Stimulated activated CD4-positive, alpha-beta T cell treated with anti-CD3 and anti-CD28 coated beads, Interleukin-15, amount 100 ng/mL, for 1 hour (primary cell): ENCODE measurements at regions not wholly inside any gene's neighbourhood (a gene's known extent, or its start where the extent isn't known, plus 50 kb on each side); places are given as distances from the start of the nearest gene placed in this dataset.
"Not testable (repeated sequence)": the region's sequence is repeated elsewhere in the genome, so short reads cannot be mapped to it uniquely, and the experiment has no call there.

Experiments
- DNase-seq, 2 donors: peaks; one replicate each; pipeline ENCODE4 v3.0.0-alpha.2; 2020; ENCODE audit warnings: low read depth in 1 of 2, low spot score in 1 of 2

- no peak for DNase-seq
Observed at GRCh38 chr1:10938741-10939417, 73.6 kb upstream of the TARDBP start.

- DNase-seq: peak in 1 of 2 donors; percentile 26
Observed at GRCh38 chr1:10939654-10940450, 72.6 kb upstream of the TARDBP start.

GRCh38 chr1:10940451-10940804 lies 72.0 kb upstream of the TARDBP start:
- DNase-seq: no peak

GRCh38 chr1:10940838-10941237 lies 71.6 kb upstream of the TARDBP start:
- DNase-seq: no peak

GRCh38 chr1:10941891-10942541 lies 70.4 kb upstream of the TARDBP start:
- peak; percentile 33 to 57 for DNase-seq

GRCh38 chr1:10942542-10942912 lies 69.9 kb upstream of the TARDBP start:
- no peak for DNase-seq

GRCh38 chr1:10943041-10943440 lies 69.4 kb upstream of the TARDBP start:
- no peak for DNase-seq

GRCh38 chr1:10943991-10944730 lies 68.3 kb upstream of the TARDBP start:
- no peak for DNase-seq

- no peak for DNase-seq
Observed at GRCh38 chr1:10945991-10946509, 66.4 kb upstream of the TARDBP start.

GRCh38 chr1:10947181-10947580 lies 65.3 kb upstream of the TARDBP start:
- no peak for DNase-seq

GRCh38 chr1:10947691-10948462 lies 64.6 kb upstream of the TARDBP start:
- DNase-seq: no peak

- no peak for DNase-seq
Observed at GRCh38 chr1:10948463-10948775, 64.0 kb upstream of the TARDBP start.

- no peak for DNase-seq
Observed at GRCh38 chr1:10950316-10951172, 61.9 kb upstream of the TARDBP start.

GRCh38 chr1:10951298-10951697 lies 61.2 kb upstream of the TARDBP start:
- DNase-seq: not testable (repeated sequence)

GRCh38 chr1:10951961-10952360 lies 60.5 kb upstream of the TARDBP start:
- no peak for DNase-seq

GRCh38 chr1:10953505-10954193 lies 58.8 kb upstream of the TARDBP start:
- DNase-seq: no peak

- no peak for DNase-seq
Observed at GRCh38 chr1:10957133-10957532, 55.3 kb upstream of the TARDBP start.

GRCh38 chr1:10958614-10959013 lies 53.8 kb upstream of the TARDBP start:
- no peak for DNase-seq
